HepG2 (cell line): ENCODE measurements at regions not wholly inside any gene's neighbourhood (a gene's known extent, or its start where the extent isn't known, plus 50 kb on each side); places are given as distances from the start of the nearest gene placed in this dataset.

Experiments
- ATAC-seq: fragments of 200-7000 bp; cut with Tn5 transposase; 3 replicates; pipeline ENCODE4 v1.9.1; 2020; ENCODE audit warnings: mild to moderate bottlenecking, moderate library complexity
- BruUV-seq: library from RNA; stranded (reverse); fragments of 400-500 nt; replicated peaks from 2 replicates; lab custom pipeline; 2021; lab: Mats Ljungman, UMichigan
- CTCF ChIA-PET: fragments of 300-600 bp; formaldehyde crosslinking; extraction: SDS; loops from one replicate; lab custom pipeline; 2021; ENCODE audit warnings: low total read pairs, inconsistent platforms, low intra/inter-chr PET ratio; lab: Yijun Ruan, JAX
- POLR2A ChIA-PET: fragments of 350-600 bp; sonication (Branson Sonifier 250); formaldehyde crosslinking; loops from one replicate; lab custom pipeline; 2020; ENCODE audit warnings: antibody characterized with exemption, inconsistent platforms; lab: Yijun Ruan, JAX
- DNase-seq: peaks from one replicate; pipeline ENCODE4 v3.0.0-alpha.2; 2015; ENCODE audit warnings: low spot score
- FAIRE-seq: peaks from 3 replicates; lab custom pipeline; 2011; peaks lifted over from hg19 to GRCh38; lab: Jason Lieb, UNC
- H2AFZ ChIP-seq: one replicate; pipeline ENCODE4 v1.6.1; 2011; ENCODE audit warnings: low read length, inconsistent platforms
- H3K27ac ChIP-seq: fragments of 300-600 bp; 3 replicates; pipeline ENCODE4 v1.8.0; 2011; ENCODE audit warnings: mixed run types, mild to moderate bottlenecking, mixed read lengths, low read length, inconsistent platforms; ENCODE audit not compliant: insufficient read depth; ENCODE audit errors: extremely low read length
- H3K27me3 ChIP-seq, 2 experiments: fragments of 200-600 bp in 1 of 2; 2 replicates in 1 of 2; 3 replicates in 1 of 2; pipeline versions ENCODE4 v1.6.0 to v1.8.0; 2011; ENCODE audit warnings: low read length in 2 of 2, mild to moderate bottlenecking in 2 of 2, moderate library complexity in 2 of 2, inconsistent platforms in 1 of 2; ENCODE audit not compliant: insufficient read depth in 2 of 2, control insufficient read depth in 1 of 2
- H3K36me3 ChIP-seq, 2 experiments: fragments of 200-600 bp in 1 of 2; replicated peaks in 1 of 2; 2 replicates in 1 of 2; 3 replicates in 1 of 2; pipeline versions ENCODE4 v1.5.1 to v1.8.0; 2011; ENCODE audit warnings: low read length in 2 of 2, inconsistent platforms in 1 of 2; ENCODE audit not compliant: insufficient read depth in 2 of 2, control insufficient read depth in 1 of 2
- H3K4me1 ChIP-seq: 2 replicates; pipeline ENCODE4 v1.5.1; 2012; ENCODE audit warnings: low read length, inconsistent platforms; ENCODE audit not compliant: insufficient read depth
- H3K4me2 ChIP-seq: 2 replicates; pipeline ENCODE4 v1.6.0; 2011; ENCODE audit warnings: low read depth, low read length, inconsistent platforms
- H3K4me3 ChIP-seq, 3 experiments: fragments of 200-600 bp in 1 of 3; sonication (generic), shearing (Covaris generic) in 1 of 3; replicated peaks in 1 of 3; 2 replicates each; pipeline ENCODE4 v1.5.1; 2011 to 2016; ENCODE audit warnings: low read length in 3 of 3, inconsistent platforms in 2 of 3, low read depth in 2 of 3, mild to moderate bottlenecking in 2 of 3, control low read depth in 1 of 3, mixed read lengths in 1 of 3; ENCODE audit not compliant: insufficient read depth in 1 of 3
- H3K79me2 ChIP-seq: one replicate; pipeline ENCODE4 v1.6.1; 2011; ENCODE audit warnings: low read length, inconsistent platforms; ENCODE audit not compliant: insufficient read depth
- H3K9ac ChIP-seq: 2 replicates; pipeline ENCODE4 v1.6.0; 2011; ENCODE audit warnings: mild to moderate bottlenecking, low read depth, low read length, inconsistent platforms; ENCODE audit not compliant: insufficient read depth
- H3K9me3 ChIP-seq: 2 replicates; pipeline ENCODE4 v1.5.1; 2012; ENCODE audit warnings: mild to moderate bottlenecking, low read length
- H4K20me1 ChIP-seq: 2 replicates; pipeline ENCODE4 v1.6.0; 2011; ENCODE audit warnings: inconsistent platforms, mild to moderate bottlenecking, low read length, moderate library complexity; ENCODE audit not compliant: insufficient read depth
- BHLHE40 ChIP-seq: IDR thresholded peaks from 2 replicates; pipeline ENCODE4 v1.6.1; 2011; ENCODE audit warnings: low read length, improper control_type of control experiment
- MIXL1 ChIP-seq: IDR thresholded peaks from 2 replicates; pipeline ENCODE4 v1.6.1; 2016
- NCOA5 ChIP-seq: sonication (generic); formaldehyde crosslinking; IDR thresholded peaks from 2 replicates; pipeline ENCODE4 v1.4.0; 2020; ENCODE audit warnings: missing genetic modification reagents
- PAF1 ChIP-seq: IDR thresholded peaks from 2 replicates; pipeline ENCODE4 v1.6.1; 2016; ENCODE audit warnings: missing genetic modification reagents, missing compliant biosample characterization
- POGZ ChIP-seq: sonication (generic); formaldehyde crosslinking; IDR thresholded peaks from 2 replicates; pipeline ENCODE4 v1.4.0; 2020; ENCODE audit warnings: mild to moderate bottlenecking, missing genetic modification reagents
- TAF1 ChIP-seq: sonication (generic); formaldehyde crosslinking; IDR thresholded peaks from 2 replicates; pipeline ENCODE4 v1.4.0; 2020; ENCODE audit warnings: missing genetic modification reagents
- TBX3 ChIP-seq: fragments of 450-650 bp; IDR thresholded peaks from 2 replicates; pipeline ENCODE4 v1.6.1; 2017; ENCODE audit warnings: antibody characterized with exemption, mild to moderate bottlenecking, inconsistent platforms, borderline replicate concordance
- ZSCAN21 ChIP-seq: sonication (generic); formaldehyde crosslinking; IDR thresholded peaks from 2 replicates; pipeline ENCODE4 v1.8.0; 2022; ENCODE audit warnings: mild to moderate bottlenecking, missing genetic modification reagents, moderate library complexity, borderline replicate concordance
- WGBS: methylation state at CpG from one replicate; pipeline ENCODE4 v1.1.6; 2017; ENCODE audit warnings: low lambda C conversion rate; 5-methylcytosine and 5-hydroxymethylcytosine counted together
- in situ Hi-C: cut with HindIII; loops from 2 replicates; pipeline ENCODE4 v1.10.0; 2017; ENCODE audit warnings: low pct_unique_long_range_greater_than_20kb; ENCODE audit not compliant: extremely low pct_ligation_motif_present
- intact Hi-C: fragments of 100-400 bp; cut with micrococcal nuclease; formaldehyde crosslinking; loops from one replicate; pipeline ENCODE4 v1.10.0; 2022; ENCODE audit not compliant: unreplicated experiment

GRCh38 chr22:27043262-27043661 is 385.9 kb downstream of the MIAT start:
- CTCF ChIA-PET: no interaction called here
- H3K9me3 ChIP-seq: no peaks in the 10 kb centered on the region
- intact Hi-C loops (no loop called here), in situ Hi-C loops (no loop called here)
- POLR2A ChIA-PET: no interaction called here
- H3K36me3 ChIP-seq: no peaks in the 10 kb centered on the region
- no TSS peak for BruUV-seq
- FAIRE-seq (no peak), ATAC-seq (no peak), DNase-seq (no peak)
- H3K4me3 ChIP-seq: no peak overlapping the region
- H3K27me3 ChIP-seq: peaks cover 0 to 5% of the 10 kb centered on the region in 2 experiments; a peak in 1 of 5 replicates
- no peak overlapping the region for H3K9ac ChIP-seq
- H3K4me1 ChIP-seq: no peaks in the 10 kb centered on the region
- no peak for TF ChIP-seq POGZ (CRISPR knock-in tag)
- no peak for TF ChIP-seq PAF1
- TF ChIP-seq NCOA5 (CRISPR knock-in tag): no peak
- no peak overlapping the region for H3K4me2 ChIP-seq
- no peak overlapping the region for H2AFZ ChIP-seq
- no peak overlapping the region for H3K27ac ChIP-seq
- 31% methylated on average over 5 of the region's 5 CpGs for WGBS
- no peaks in the 10 kb centered on the region for H4K20me1 ChIP-seq
- H3K79me2 ChIP-seq: no peaks in the 10 kb centered on the region

DNA sequence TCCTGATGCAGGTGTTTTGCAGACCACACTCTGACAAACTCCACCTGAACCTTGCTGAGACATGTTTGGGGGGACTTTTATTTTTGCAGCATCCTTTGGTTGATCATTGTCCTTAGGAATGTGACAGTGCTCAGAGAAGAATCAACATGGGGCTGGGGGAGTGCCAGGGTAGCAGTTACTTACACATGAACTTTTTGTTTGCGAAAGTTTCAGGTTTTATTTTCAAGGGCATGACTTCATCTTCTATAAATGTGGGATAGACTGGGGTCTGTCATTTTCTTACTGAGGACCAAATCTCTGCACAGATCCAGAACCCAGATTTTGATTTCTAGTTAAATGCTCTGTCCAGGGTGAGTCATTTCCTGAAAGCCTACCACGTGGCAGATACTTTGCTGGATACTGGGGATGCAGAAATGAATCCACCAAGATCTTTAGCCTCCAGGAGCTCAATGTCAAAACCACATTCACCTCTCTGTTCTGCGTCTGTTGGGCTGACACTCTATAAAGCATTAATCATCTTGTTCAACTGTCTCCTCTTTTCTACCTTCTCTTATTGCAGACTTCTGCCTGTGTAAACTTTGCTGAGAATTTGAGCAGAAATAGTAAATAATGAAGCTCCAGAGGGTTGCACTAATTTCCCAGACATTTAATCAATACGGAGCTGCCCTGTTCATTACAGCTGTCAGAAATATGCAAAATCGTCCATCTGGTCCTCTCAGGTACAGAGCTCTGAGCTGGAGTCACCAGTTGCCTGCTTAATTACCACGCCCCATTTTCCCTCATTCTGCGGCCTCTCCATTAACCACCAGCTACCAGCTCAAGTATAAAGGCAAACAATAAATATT is 387.9 kb downstream of the MIAT start:
- WGBS: 0% methylated on average over 7 of the region's 7 CpGs
- ChIA-PET POLR2A (no interaction called here), CTCF (no interaction called here)
- Histone ChIP-seq H3K27ac (no peak overlapping the region), H4K20me1 (no peaks in the 10 kb centered on the region), H3K4me3 (no peak overlapping the region), H3K4me2 (no peak overlapping the region), H3K9ac (no peak overlapping the region), H3K36me3 (no peaks in the 10 kb centered on the region), H3K27me3 (peaks cover 0 to 3% of the 10 kb centered on the region in 2 experiments; a peak in 1 of 5 replicates), H3K79me2 (no peaks in the 10 kb centered on the region), H2AFZ (no peak overlapping the region), H3K9me3 (no peaks in the 10 kb centered on the region), H3K4me1 (no peaks in the 10 kb centered on the region)
- DNase-seq (no peak), ATAC-seq (no peak), FAIRE-seq (no peak)
- in situ Hi-C loops (no loop called here), intact Hi-C loops (no loop called here)
- no TSS peak for BruUV-seq
- TF ChIP-seq TAF1 (CRISPR knock-in tag): no peak
- TF ChIP-seq ZSCAN21 (CRISPR knock-in tag): no peak
- no peak for TF ChIP-seq MIXL1 (CRISPR knock-in tag)
- no peak for TF ChIP-seq BHLHE40
- TF ChIP-seq TBX3: no peak
